C4-2B (cell line): ENCODE measurements at regions not wholly inside any gene's neighbourhood (a gene's known extent, or its start where the extent isn't known, plus 50 kb on each side); places are given as distances from the start of the nearest gene placed in this dataset.

Experiments used
- H3K27ac ChIP-seq: fragments of 450-650 bp; 2 replicates; pipeline ENCODE4 v1.5.1; 2017
- CTCF ChIP-seq: fragments of 450-650 bp; conservative IDR thresholded peaks from 2 replicates; pipeline ENCODE4 v1.5.1; 2017; ENCODE audit warnings: mild to moderate bottlenecking
- ZFX ChIP-seq: fragments of 450-650 bp; IDR thresholded peaks from 2 replicates; pipeline ENCODE4 v1.6.1; 2017

GRCh38 chr6:98343004-98343403 lies 491.4 kb upstream of the POU3F2 start:
- H3K27ac ChIP-seq: no peak overlapping the region
- no peak for TF ChIP-seq ZFX
- TF ChIP-seq CTCF: no peak

GRCh38 chr6:98343797-98344196 lies 490.6 kb upstream of the POU3F2 start:
- TF ChIP-seq ZFX (no peak), CTCF (no peak)
- H3K27ac ChIP-seq: no peak overlapping the region

- TF ChIP-seq ZFX: no peak
- no peak for TF ChIP-seq CTCF
- no peak overlapping the region for H3K27ac ChIP-seq
These were observed 482.0 kb upstream of the POU3F2 start for GRCh38 chr6:98352348-98352747.

- TF ChIP-seq ZFX (no peak), CTCF (no peak)
- H3K27ac ChIP-seq: no peak overlapping the region
These were observed 476.2 kb upstream of the POU3F2 start for GRCh38 chr6:98358173-98358572.

GRCh38 chr6:98366371-98366770 lies 468.0 kb upstream of the POU3F2 start:
- no peak overlapping the region for H3K27ac ChIP-seq
- no peak for TF ChIP-seq CTCF
- TF ChIP-seq ZFX: no peak

GRCh38 chr6:98380589-98380988 lies 453.8 kb upstream of the POU3F2 start:
- H3K27ac ChIP-seq: no peak overlapping the region
- TF ChIP-seq CTCF (no peak), ZFX (no peak)

GRCh38 chr6:98382246-98382645 lies 452.1 kb upstream of the POU3F2 start:
- no peak overlapping the region for H3K27ac ChIP-seq
- TF ChIP-seq ZFX (no peak), CTCF (no peak)
